ENCODE measurements at regions not wholly inside any gene's neighbourhood (a gene's known extent, or its start where the extent isn't known, plus 50 kb on each side); places are given as distances from the start of the nearest gene placed in this dataset.

DNA sequence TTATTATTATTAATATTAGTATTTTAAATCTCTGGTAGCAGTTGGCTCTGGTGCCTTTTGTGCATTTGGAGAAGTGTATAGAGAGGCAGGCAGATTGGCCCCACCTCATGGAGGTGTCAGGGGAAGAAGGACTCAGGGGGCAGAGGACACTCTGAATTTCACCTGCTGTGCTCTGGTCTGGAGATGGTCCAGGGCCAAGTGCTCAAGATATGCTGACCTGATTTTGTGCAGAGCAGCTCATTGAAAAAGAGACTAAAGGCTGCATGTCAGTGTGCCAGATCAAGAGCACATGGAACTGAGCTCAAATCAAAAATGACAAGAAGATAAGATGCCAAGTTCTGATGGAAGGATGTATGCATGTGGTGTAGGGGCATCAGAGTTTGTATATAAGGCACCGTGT lies 323.6 kb upstream of the TNP1 start:
- no peak for DNase-seq (ENCODE audit: low read depth in 1 of 2, low spot score in 1 of 2)

DNA sequence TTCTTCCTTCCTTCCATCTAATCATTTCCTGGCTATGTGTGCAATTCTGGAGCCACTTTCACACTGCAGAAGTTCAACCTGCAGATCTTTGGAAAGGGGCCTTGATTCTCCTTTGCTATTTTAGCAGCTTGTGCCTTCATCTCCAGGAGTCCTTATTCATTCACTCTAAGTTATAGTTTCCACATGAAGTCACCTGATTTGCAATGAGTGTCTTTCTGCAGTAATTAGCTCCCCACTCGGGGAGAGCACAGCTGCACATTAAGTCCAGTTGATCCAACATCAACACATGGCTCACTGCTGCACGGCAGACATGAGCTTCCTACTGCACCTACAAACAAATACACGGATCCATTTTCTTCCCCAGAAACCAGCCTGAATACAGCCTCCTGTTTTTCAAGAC lies 323.1 kb upstream of the TNP1 start:
- no peak for DNase-seq (ENCODE audit: low read depth in 1 of 2, low spot score in 1 of 2)

DNA sequence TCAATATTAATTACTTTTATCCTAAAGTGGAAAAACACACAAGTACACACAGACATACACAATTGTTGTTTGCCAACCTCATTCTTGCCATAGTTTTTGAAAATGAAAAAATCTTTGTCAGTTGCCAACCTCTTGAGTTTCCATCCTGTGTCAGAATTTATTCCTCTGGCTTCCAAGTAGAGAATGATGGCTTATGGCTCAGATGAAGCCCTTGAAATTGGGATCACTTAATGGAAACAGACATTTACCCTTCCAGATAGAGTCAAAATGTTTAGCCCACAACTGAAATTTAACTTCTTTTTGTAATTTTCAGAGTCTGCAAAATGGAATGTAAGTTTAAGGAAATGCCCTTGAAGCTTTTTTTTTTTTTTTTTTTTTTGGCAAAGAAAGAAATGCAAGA lies 321.6 kb upstream of the TNP1 start:
- DNase-seq (ENCODE audit: low read depth in 1 of 2, low spot score in 1 of 2): no peak

DNA sequence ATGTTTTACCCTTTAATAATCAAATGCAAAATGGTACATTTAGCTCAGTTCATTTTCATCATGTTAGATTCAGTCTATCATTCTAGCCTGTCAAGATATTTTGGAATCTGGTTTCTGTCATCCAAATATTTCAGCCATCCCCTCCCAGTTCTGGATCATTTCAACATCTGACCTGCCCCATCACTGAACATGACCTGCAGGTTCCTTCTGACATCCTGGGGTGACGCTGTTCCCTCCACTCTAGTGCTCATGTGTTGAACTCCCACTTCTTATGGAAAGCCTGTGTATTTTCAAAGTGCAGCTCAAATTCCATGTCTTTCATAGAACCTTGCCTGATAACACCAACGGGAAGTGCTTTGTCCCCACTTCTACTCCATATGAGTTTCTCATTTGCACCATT lies 320.0 kb upstream of the TNP1 start:
- DNase-seq (ENCODE audit: low read depth in 1 of 2, low spot score in 1 of 2): no peak

DNA sequence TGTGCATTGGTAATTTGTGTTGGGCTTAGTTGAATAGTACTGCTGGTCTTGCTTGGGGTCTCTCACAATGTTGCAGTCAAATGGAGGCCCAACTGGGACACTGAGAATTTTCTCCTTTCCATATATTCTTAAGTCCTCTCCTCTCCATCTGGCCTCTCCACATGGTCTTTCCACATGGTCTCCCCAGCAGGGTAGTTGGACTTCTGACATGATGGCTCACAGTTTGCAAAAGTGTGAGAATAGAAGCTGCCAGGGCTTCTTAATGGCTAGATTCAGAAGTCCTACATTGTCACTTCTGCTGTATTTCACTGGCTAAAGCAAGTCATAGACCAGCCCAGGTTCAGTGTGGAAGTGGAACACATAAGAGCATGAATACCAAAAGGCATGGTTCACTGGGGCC lies 318.5 kb upstream of the TNP1 start:
- DNase-seq (ENCODE audit: low read depth in 1 of 2, low spot score in 1 of 2): no peak

DNA sequence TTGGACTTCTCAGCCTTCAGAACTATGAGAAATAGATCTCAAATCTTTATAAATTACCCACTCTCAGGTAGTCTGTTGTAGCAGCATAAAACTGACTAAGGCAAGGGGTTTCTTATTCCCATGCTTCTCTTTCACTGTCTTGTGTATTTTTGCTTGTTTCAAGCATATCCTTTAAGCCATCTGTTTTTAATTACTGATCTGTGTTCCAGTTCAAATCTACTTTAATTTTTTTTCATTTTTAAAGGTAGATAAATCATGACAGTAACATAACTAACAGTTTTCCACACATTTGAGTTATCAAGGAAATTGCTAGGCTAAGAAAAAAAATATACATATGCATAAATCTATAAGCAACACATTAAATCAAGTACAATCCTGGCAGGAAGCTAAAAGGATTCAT lies 317.9 kb upstream of the TNP1 start:
- DNase-seq (ENCODE audit: low read depth in 1 of 2, low spot score in 1 of 2): no peak

DNA sequence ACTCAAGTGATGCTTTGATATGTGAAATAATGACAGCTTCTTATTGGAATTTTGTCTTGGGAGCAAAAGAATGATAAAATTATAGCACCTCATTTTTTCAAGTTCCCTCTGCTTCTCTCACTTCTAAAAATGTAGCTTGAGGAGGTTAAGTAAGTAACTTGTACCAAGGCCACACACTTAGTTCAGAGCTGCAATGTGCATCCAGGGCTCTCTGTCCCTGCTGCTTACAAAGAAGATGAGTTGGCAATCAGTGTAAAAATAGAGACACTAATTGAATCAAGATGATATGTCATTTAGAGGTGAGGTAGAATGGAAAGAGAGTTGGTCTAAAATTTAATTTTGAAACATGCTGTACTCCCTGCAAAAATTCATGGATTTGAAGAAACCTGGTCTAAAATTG lies 312.0 kb upstream of the TNP1 start:
- DNase-seq (ENCODE audit: low read depth in 1 of 2, low spot score in 1 of 2): no peak

DNA sequence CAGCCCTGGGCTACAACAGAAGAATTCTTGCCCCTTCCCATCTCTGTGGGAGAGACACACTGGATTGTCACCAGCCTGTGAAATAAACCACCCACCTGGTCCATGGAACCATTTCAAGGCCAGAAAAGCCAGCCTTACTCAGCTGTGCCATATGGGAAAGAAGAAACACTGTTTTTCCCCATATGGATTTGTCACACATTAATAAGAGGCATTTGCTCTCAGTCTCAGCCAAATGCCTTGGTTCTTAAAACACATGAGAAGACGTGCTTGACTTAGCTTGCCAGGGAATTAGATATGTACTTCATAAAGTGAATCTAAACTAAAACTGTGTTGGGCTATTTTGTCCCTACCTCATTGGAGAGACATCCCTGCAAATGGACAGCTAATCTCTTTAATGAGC lies 308.6 kb upstream of the TNP1 start:
- DNase-seq (ENCODE audit: low read depth in 1 of 2, low spot score in 1 of 2): no peak

DNA sequence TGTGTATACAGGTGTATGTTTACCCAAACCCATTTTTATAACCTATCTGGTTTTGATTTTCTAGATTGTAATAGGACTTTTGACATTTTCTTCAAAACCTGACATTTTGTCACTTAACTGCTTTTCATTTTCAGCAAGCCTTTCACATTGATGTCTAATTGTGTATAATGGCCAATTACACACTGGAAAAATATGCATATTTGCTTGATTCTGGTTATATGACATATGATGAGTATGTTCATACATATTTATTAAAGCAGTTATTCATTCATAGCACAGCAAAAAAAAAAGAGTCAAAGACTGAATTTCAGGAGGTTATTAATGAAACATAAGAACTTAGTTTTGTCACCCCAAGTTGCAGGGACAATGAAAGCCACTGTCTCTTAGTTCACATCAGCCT lies 307.7 kb upstream of the TNP1 start:
- no peak for DNase-seq (ENCODE audit: low read depth in 1 of 2, low spot score in 1 of 2)

DNA sequence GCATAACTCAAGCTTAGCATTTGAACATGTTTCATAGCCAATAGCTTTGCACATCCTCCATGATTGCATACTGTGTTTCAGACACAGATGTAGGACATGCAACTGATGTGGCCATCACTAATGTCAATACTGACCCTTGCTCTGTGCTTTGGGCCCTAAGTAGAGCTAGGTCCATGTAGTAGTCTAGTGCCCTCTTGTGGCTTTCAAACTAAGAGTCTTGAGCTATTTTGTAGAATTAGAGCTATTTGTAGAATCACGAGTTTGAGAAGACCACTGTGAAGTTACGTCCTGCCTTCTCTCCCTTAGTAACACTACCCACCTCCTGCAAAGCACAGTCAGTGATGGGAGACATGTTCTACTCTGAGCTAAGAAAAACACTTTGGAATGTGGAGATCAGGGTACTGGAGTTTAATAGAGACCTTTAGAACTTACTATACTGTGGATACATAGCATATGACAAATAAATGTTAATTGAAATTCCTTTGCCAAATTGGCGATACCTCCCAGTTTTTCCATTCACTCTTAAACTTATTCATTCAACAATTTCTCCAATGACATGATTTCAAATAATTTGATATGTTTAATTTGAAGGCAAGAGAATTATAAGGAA lies 306.5 kb upstream of the TNP1 start:
- no peak for DNase-seq (ENCODE audit: low read depth in 1 of 2, low spot score in 1 of 2)

DNA sequence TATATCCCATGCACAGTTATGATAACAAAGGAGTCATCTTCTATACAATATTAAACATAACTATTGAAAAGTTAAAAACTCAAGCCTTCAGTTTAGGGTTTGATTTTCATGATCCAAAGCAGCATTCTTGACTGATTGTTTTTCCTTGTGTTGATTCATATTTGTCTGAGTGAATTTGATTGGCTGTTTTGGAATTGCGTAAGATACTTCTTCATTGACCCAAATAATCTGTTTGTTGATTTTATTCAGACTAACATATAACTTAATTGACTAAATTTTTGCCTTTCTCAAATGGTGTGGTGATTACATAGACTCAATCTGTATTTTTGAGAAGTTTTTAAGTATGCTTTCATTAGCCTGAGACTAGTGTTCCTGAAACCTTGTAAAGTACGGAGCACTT lies 305.7 kb upstream of the TNP1 start:
- DNase-seq (ENCODE audit: low read depth in 1 of 2, low spot score in 1 of 2): no peak

DNA sequence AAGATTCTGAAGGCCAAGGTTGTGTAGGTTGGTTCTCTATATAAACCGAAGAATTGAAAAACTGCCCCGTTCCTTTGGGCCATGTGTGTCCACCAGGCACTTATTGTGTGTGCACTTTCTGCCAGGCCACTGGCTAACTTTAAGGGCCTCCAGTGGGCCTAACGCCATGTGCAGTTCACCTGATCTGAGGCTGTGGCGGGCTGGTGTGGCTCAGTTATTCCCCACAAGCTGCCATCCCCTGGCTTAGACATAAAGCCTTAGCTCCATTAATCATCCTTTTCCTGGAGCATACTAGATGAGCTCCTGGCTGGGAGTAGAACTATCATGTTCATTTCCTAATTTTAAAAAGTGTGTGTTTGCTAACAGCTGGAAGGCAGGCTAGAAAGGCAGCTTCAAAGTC lies 304.1 kb upstream of the TNP1 start:
- DNase-seq (ENCODE audit: low read depth in 1 of 2, low spot score in 1 of 2): no peak

DNA sequence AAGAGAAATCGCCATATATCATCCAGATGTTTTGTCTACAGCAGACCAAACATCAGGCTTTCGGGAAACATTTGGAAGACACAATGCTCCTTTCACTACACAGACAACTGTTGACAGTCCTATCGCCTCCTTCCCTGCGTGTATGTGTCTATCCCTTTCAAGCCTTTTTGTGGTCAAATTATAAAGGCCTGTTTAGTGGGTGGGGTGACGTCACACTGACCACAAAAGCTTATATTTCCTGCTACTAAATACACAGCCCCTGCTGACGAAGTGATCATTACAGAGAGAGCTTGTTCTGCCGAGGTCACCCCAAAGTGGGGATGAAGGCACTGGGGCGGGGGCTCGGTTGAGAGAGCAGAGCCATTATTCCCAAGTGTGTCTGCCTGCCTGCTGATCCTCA lies 302.7 kb upstream of the TNP1 start:
- DNase-seq (ENCODE audit: low read depth in 1 of 2, low spot score in 1 of 2): no peak

DNA sequence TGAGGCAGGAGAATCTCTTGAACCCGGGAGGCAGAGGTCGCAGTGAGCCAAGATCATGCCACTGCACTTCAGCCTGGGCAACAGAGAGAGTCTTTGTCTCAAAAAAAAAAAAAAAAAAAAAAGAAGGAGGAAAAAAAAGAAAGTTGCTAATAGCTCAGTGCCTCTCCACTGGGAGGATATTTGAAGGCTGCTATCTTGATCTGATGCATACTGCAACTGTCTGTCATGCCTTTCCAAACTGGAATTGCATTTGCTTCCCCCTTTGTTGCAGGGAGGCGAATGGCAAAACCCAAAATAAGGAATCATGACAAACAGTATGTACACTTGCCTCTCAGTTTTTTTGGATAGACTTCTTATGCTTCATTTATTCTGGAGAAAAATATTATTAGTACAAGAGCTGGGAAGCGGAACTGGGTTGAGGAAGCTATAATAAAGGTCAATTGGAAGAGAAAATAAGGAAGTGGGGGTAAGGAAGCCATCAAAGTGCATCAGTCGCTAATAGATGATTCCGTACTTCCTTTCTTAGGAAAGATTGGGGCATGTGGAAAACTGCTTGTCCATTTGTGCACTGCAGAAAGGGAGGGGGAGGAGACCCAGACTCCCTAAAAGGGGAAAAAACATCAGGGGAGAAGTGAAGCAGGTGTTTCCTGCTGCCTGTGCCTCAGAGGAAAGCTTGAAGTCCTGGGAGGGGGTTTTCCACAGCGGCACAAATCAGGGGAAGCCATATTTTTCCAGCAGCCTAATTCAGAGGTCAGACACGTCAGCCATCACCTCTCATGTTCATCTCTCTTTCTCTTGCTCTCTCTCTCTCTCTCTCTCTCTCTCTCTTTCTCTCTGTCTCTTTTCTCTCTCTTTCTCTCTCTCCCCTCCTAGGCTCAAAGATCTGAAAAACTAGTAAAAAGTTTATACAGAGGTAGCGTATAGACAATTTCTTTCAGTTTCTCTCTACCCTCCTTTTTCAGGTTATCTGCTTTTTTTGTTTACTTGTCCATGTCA lies 301.4 kb upstream of the TNP1 start:
- no peak for DNase-seq (ENCODE audit: low read depth in 1 of 2, low spot score in 1 of 2)

DNA sequence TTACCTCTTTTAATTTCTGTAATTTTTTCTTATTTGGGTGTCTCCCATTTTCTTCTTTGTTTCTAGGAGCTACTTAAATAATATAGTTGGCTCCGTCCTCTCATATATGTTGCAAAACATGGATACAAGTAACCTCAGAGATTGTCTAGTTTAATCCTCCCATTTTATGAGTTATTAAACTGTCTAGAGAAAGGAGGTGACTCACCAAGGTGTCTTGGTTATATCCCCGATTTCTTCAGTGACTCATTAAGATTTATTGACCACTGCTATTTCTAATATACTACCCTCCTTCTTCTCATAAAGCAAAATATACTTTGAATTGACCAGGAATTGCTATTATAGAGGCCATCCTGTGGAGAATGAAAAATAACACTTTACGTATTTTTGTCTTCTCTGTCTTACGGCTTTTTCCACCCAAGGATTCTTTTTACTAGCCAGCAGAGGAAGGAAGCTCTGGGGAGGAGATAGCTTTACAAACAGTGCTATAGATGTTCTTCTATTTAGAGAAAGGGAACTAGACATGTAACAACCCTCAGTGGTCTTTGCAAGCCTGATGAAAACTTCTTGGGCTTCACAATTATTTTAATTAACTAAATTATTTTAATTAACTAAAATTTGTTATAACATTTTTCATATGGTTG lies 300.4 kb upstream of the TNP1 start:
- DNase-seq (ENCODE audit: low read depth in 1 of 2, low spot score in 1 of 2): no peak

DNA sequence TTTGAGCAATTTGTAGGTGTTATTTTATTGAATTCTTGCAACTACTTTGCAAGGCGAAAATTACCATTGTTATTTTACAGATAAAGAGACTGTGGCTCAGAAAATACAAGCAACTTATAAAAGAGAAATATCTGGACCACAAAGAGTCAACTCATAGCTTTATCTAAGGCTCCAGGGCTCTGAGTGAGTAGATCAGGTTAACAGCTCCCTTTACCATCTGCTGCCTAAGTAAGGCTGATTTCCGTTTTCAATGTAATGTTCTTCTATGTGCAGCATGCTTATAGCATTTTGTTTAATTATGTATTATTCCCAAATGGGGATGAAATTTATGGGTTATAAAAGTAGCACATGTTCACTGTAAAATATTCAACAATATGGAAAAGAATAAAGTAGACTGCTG lies 299.1 kb upstream of the TNP1 start:
- no peak for DNase-seq (ENCODE audit: low read depth in 1 of 2, low spot score in 1 of 2)

DNA sequence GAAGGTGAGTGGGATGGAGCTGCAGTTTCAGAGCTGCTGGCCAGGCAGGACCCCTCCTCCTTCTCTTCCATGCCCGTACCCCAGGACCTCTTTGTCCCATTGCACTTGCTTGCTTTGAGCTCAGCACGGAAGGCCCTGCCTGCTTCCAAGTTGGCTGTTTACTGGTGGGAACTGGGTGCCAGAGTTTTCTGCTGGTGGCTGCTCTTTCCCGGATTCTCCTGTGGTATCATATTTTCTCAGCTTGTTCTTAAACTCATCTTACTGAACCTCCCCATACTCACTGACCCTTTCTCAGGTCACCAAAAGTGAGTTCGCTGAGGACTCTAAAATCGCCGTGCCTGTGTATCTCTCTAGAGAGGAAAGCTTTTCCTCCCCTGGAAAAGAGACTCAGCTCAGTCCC lies 297.7 kb upstream of the TNP1 start:
- no peak for DNase-seq (ENCODE audit: low read depth in 1 of 2, low spot score in 1 of 2)

DNA sequence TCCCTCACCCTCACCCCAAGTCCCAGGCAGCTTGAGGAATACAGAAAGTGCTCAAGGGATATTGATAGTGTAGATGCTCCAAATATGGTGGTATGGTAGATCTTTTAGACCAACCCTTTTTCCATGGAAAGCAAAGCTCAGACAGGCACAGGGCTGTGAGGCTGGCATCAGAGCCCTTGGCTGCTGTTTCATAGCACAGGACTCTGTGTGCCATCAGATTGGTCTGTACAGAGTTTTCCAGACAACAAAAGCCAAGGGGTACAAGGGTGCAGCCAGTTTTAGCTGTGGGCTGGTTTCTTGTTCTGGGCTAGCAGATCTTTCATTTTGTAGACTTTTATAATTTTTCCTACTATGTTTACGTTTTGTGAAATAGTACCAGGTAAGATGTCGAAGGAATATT lies 296.9 kb upstream of the TNP1 start:
- no peak for DNase-seq (ENCODE audit: low read depth in 1 of 2, low spot score in 1 of 2)

DNA sequence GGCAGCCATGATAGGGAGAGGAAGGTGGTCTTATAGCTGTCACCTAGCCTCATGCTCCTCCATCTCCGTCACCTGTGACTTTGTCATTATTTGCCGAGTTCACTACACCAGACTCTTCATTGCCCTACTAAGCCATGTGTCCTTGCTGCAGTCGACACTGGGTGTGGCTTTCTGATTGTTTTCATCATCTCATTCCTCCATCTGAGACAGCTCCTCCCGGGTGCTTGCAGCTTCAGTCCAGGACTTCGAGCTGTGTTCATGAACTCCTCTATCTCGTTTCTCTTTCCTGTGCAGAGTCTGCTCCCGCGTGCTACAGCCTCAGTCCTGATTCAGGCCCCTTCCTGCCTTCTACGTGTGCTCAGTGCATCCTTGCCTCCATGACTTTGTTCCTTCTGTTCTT lies 295.1 kb upstream of the TNP1 start:
- DNase-seq (ENCODE audit: low read depth in 1 of 2, low spot score in 1 of 2): no peak

DNA sequence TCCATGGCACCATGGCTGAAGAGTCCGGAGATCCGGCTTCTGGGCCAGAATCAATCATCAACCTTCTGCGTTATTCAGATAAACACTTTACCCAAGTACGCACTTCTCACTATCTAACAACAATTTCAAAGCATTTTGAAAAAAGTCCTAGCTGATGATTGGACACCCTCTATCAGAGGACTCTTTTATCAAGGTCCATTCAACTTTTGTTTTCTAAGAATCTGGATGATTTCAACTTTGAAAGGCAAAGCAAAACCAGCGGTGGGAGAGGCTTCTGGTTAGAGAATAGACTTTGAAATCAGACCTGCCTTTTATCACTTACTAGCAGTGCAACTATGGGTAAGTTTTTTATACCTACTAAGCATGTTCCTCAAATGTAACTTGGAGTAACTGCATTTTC lies 293.6 kb upstream of the TNP1 start:
- DNase-seq (ENCODE audit: low read depth in 1 of 2, low spot score in 1 of 2): no peak

DNA sequence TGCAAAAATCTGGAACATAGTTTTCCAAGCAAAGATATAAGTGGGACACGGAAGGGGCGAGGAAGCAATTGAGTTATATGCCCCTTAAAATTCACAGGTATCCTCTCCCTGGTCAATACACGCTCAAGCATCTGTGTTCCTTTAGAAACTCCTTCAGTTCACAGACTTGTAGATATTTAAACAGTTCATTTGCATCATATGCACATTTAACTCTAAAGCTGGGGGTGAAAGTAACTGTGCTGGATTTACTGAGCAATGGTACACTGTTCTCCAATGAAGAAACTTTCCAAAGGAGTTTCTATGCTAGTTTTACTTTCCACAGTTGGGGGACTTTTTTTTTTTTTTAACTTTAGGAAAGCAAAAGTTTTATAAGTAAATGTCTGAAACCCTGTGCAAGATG lies 293.0 kb upstream of the TNP1 start:
- DNase-seq (ENCODE audit: low read depth in 1 of 2, low spot score in 1 of 2): no peak

DNA sequence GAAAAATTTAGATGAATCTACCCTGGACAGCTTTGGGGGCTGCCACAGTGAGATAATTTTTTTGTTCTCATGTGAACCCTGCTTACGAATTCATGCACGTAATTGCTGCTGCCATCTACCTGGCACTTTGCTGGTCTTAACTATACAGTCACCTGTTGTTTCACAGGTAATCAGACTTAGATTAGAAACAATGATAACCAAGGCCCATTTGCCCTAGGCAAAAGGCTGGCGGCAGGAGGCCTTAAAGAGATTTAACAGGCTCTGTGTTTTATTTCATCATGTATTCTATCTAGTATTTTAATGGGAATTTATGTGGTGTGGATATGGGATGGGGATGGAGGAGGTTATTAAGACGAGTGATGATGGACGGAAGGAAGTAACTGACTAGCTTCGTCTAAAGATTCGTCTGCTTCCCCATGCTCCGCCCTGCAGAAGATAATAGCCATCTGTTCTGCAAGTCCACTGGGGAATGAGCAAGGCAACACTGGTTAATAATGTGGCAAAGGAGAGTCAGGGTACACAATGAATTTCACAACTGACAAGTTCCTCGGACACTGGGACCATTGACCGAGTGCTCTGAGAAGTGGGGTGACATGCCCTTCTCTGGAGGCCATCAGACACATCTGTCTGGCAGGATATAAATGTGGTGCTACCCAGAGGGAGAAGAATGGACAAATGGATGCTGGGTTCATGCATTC lies 291.8 kb upstream of the TNP1 start:
- no peak for DNase-seq (ENCODE audit: low read depth in 1 of 2, low spot score in 1 of 2)

All from activated T-helper 1 cell treated with anti-CD3 and anti-CD28 coated beads, Interleukin-2, amount 50 U/mL, for 16 hours (primary cell).